ENCODE measurements at regions not wholly inside any gene's neighbourhood (a gene's known extent, or its start where the extent isn't known, plus 50 kb on each side); places are given as distances from the start of the nearest gene placed in this dataset.

GRCh38 chr6:133698272-133698671 is 190.6 kb upstream of the TCF21 start:
- DNase-seq: no peak

GRCh38 chr6:133699741-133700385 is 189.1 kb upstream of the TCF21 start:
- no peak for DNase-seq

GRCh38 chr6:133701633-133702331 is 187.1 kb upstream of the TCF21 start:
- DNase-seq: no peak

- DNase-seq: no peak
These were observed 184.5 kb upstream of the TCF21 start for GRCh38 chr6:133704371-133704770.

- no peak for DNase-seq
These were observed 183.8 kb upstream of the TCF21 start for GRCh38 chr6:133705066-133705465.

- no peak for DNase-seq
These were observed 183.2 kb upstream of the TCF21 start for GRCh38 chr6:133705731-133706130.

GRCh38 chr6:133707456-133707855 is 181.5 kb upstream of the TCF21 start:
- no peak for DNase-seq

GRCh38 chr6:133710826-133711225 is 178.1 kb upstream of the TCF21 start:
- DNase-seq: no peak

GRCh38 chr6:133715270-133715669 is 173.6 kb upstream of the TCF21 start:
- no peak for DNase-seq

GRCh38 chr6:133724726-133725125 is 164.2 kb upstream of the TCF21 start:
- no peak for DNase-seq

- no peak for DNase-seq
These were observed 162.7 kb upstream of the TCF21 start for GRCh38 chr6:133726188-133726587.

- DNase-seq: no peak
These were observed 158.0 kb upstream of the TCF21 start for GRCh38 chr6:133730881-133731280.

- no peak for DNase-seq
These were observed 148.7 kb upstream of the TCF21 start for GRCh38 chr6:133740218-133740617.

- DNase-seq: no peak
These were observed 148.1 kb upstream of the TCF21 start for GRCh38 chr6:133740816-133741215.

GRCh38 chr6:133741375-133741861 is 147.5 kb upstream of the TCF21 start:
- no peak for DNase-seq

- DNase-seq: no peak
These were observed 145.3 kb upstream of the TCF21 start for GRCh38 chr6:133743621-133744020.

GRCh38 chr6:133746417-133746770 is 142.5 kb upstream of the TCF21 start:
- no peak for DNase-seq

GRCh38 chr6:133748628-133749027 is 140.3 kb upstream of the TCF21 start:
- no peak for DNase-seq

- no peak for DNase-seq
These were observed 139.5 kb upstream of the TCF21 start for GRCh38 chr6:133749427-133749826.

- DNase-seq: no peak
These were observed 136.8 kb upstream of the TCF21 start for GRCh38 chr6:133752129-133752528.

- DNase-seq: no peak
These were observed 135.2 kb upstream of the TCF21 start for GRCh38 chr6:133753756-133754155.

GRCh38 chr6:133754298-133754697 is 134.6 kb upstream of the TCF21 start:
- no peak for DNase-seq

GRCh38 chr6:133756078-133756695 is 132.7 kb upstream of the TCF21 start:
- no peak for DNase-seq

- DNase-seq: no peak
These were observed 131.6 kb upstream of the TCF21 start for GRCh38 chr6:133757335-133757734.

All from activated effector memory CD4-positive, alpha-beta T cell treated with Interleukin-2 at 50 U/mL for 16 hours (primary cell).